Peyer's patch (tissue), 4 donors: ENCODE measurements at regions not wholly inside any gene's neighbourhood (a gene's known extent, or its start where the extent isn't known, plus 50 kb on each side); places are given as distances from the start of the nearest gene placed in this dataset.

ENCODE experiments used
- CTCF ChIP-seq, 6 experiments: fragments of 450-650 bp in 4 of 6; fragments of 200-600 bp in 2 of 6; sonication (generic) in 1 of 6; IDR thresholded peaks; one replicate each; pipeline ENCODE4 v1.5.1; 2017 to 2019; ENCODE audit warnings: antibody characterized with exemption in 6 of 6, mild to moderate bottlenecking in 3 of 6, moderate library complexity in 1 of 6
- POLR2A ChIP-seq, 2 donors: fragments of 450-650 bp; IDR thresholded peaks; one replicate each; pipeline ENCODE4 v1.5.1; 2017; ENCODE audit warnings: antibody characterized with exemption in 2 of 2, mild to moderate bottlenecking in 2 of 2, moderate library complexity in 2 of 2

GRCh38 chr3:165642761-165643420, 194.3 kb downstream of the BCHE start:
- TF ChIP-seq POLR2A (IDR thresholded peaks at IDR 0.05) (no peak), CTCF (IDR thresholded peaks at IDR 0.05) (no peak)
